ENCODE measurements at regions not wholly inside any gene's neighbourhood (a gene's known extent, or its start where the extent isn't known, plus 50 kb on each side); places are given as distances from the start of the nearest gene placed in this dataset.

DNA sequence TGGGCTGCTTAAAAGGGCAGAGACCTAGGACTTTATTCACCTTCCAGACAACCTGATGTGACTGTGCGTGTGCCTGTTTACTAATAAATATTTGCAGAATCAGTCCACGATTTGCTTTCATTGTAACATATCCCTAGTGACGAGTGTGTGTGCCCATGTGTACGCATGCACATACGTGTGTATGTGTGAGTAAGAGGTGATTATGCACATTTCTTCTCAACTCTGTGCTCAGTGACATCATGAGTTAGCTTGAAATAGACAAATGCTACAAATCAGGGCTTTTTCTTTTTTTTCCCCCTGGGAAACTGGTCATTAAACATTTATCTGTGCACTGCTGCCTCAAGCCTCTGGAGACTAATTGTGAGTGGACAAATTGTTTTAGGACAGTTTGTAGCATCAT lies 242.6 kb upstream of the SOX4 start:
- TF ChIP-seq CTCF (conservative IDR thresholded peaks at IDR 0.05) (no peak), ZFX (IDR thresholded peaks at IDR 0.05) (no peak)
